Ovary (tissue), 3 donors: ENCODE measurements at regions not wholly inside any gene's neighbourhood (a gene's known extent, or its start where the extent isn't known, plus 50 kb on each side); places are given as distances from the start of the nearest gene placed in this dataset.

Experiments
- CTCF ChIP-seq, 3 donors: fragments of 450-650 bp in 2 of 3; fragments of 200-600 bp in 1 of 3; IDR thresholded peaks; one replicate each; pipeline versions ENCODE4 v1.5.1 to v1.8.0; 2016 to 2022; ENCODE audit warnings: antibody characterized with exemption in 3 of 3, mild to moderate bottlenecking in 1 of 3
- POLR2A ChIP-seq: fragments of 450-650 bp; IDR thresholded peaks from one replicate; pipeline ENCODE4 v1.6.1; 2017; ENCODE audit warnings: antibody characterized with exemption, mild to moderate bottlenecking, moderate library complexity
- donor health status: DM: no; HTN: no; CAD: no.

- TF ChIP-seq CTCF (IDR thresholded peaks at IDR 0.05) (no peak), POLR2A (no peak)
Observed at GRCh38 chr5:164062304-164062703, 556.9 kb downstream of the MAT2B start.
